Keratinocyte (primary cell): ENCODE measurements at regions not wholly inside any gene's neighbourhood (a gene's known extent, or its start where the extent isn't known, plus 50 kb on each side); places are given as distances from the start of the nearest gene placed in this dataset.

Source experiments
- EZH2 ChIP-seq: IDR thresholded peaks from one replicate; pipeline ENCODE4 v1.6.1; 2012; ENCODE audit warnings: inconsistent platforms, mild to moderate bottlenecking, low read length, moderate library complexity
- TF ChIP-seq, protein P1 (sequence below), 3 experiments: IDR thresholded peaks in 1 of 3; conservative IDR thresholded peaks in 1 of 3; optimal IDR thresholded peaks in 1 of 3; 2 replicates in 2 of 3; 3 replicates in 1 of 3; pipeline versions ENCODE3 to v1.5.1; 2011; ENCODE audit warnings: low read length in 3 of 3, mild to moderate bottlenecking in 3 of 3, moderate library complexity in 2 of 3, control low read depth in 1 of 3, inconsistent platforms in 1 of 3; ENCODE audit not compliant: insufficient read depth in 2 of 3; ENCODE audit errors: extremely low read depth in 1 of 3

DNA sequence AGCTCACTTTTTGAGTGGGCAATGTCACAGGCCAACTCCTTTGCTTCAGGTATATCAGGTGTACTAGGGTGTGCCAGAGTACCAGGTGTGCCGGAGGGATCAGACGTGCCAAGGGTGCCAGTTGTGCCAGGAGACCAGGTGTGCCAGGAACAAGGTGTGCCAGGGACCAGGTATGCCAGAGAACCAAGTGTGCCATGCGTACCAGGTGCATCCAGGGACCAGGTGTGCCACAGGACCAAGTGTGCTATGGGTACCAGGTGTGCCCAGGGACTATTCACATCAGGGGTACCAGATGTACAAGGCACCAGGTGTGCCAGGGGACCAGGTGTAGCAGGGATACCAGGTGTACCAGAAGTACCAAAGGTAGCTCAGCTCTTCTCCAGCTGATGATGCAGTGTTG lies 174.7 kb upstream of the S1PR3 start:
- TF ChIP-seq, protein P1, sequence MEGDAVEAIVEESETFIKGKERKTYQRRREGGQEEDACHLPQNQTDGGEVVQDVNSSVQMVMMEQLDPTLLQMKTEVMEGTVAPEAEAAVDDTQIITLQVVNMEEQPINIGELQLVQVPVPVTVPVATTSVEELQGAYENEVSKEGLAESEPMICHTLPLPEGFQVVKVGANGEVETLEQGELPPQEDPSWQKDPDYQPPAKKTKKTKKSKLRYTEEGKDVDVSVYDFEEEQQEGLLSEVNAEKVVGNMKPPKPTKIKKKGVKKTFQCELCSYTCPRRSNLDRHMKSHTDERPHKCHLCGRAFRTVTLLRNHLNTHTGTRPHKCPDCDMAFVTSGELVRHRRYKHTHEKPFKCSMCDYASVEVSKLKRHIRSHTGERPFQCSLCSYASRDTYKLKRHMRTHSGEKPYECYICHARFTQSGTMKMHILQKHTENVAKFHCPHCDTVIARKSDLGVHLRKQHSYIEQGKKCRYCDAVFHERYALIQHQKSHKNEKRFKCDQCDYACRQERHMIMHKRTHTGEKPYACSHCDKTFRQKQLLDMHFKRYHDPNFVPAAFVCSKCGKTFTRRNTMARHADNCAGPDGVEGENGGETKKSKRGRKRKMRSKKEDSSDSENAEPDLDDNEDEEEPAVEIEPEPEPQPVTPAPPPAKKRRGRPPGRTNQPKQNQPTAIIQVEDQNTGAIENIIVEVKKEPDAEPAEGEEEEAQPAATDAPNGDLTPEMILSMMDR (optimal IDR thresholded peaks at IDR 0.05 in 1 of 3, IDR thresholded peaks at IDR 0.05 in 1 of 3, conservative IDR thresholded peaks at IDR 0.05 in 1 of 3; ENCODE audit: extremely low read depth in 1 of 3, insufficient read depth in 2 of 3, low read length in 3 of 3), result no peak
- TF ChIP-seq EZH2, result no peak
